ENCODE measurements at regions not wholly inside any gene's neighbourhood (a gene's known extent, or its start where the extent isn't known, plus 50 kb on each side); places are given as distances from the start of the nearest gene placed in this dataset.
"Not testable (repeated sequence)": the region's sequence is repeated elsewhere in the genome, so short reads cannot be mapped to it uniquely, and the experiment has no call there.

- DNase-seq = not testable (repeated sequence)
Measured at GRCh38 chr2:185524242-185524641, 214.4 kb upstream of the FSIP2 start.

DNA sequence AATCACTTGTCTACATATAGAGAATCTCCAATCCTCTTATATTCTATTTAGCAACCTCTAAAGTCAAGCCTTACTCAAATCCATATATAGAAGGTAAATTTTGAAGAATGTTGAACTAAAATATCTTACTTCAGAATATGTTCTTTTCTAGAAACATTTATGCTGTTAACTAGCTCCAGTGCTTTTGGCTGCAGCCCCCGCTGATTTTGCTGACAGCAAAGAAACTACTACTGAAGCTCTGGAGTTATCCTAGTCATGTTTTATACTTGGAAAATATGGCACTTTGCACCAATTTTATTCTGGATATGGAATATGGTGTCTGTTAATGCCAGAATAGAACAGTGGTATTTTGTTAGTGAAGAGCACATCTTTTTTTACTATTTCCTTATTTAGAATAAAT, 212.4 kb upstream of the FSIP2 start:
- DNase-seq = no peak

GRCh38 chr2:185531721-185532120, 206.9 kb upstream of the FSIP2 start:
- DNase-seq = no peak

- DNase-seq = no peak
Measured at GRCh38 chr2:185537689-185538088, 200.9 kb upstream of the FSIP2 start.

GRCh38 chr2:185567196-185567595, 171.4 kb upstream of the FSIP2 start:
- DNase-seq = no peak

DNA sequence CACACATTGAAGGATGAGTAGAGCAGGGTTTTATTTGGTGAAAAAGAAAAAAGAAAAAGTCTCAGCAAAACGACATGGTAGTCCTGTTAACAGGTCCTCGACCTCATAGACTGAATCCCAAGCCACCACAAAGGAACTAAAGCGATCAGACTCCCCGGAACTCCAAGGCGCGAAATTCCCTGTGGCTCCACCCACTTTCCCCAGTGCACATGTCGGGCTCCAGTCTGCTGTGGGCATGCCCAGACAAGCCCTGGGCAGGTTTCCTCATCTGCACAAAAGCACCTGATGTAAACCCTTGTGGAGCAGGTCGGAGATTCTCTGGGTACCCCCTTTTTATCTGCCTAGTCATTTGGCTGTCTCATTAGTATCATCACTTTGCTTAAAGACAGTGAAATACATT, 170.7 kb upstream of the FSIP2 start:
- no peak for DNase-seq

DNA sequence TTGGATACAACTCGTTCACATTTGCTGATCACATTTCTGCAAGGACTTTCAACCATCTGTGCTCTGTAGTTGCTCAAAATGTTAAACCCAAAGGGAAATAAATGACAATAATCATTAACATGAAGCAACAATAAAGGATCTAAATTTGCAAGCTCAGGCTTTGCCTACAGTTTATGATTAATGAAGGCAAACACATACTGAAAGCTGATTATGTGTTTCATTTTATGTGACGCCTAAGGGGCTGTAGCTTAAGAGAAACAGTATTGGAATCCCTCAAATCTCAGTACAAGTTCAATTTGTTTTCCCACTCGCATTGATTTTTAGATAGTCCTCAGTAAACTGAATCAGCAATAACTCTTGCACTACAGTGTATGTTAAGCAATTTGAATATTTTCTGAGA, 160.3 kb upstream of the FSIP2 start:
- DNase-seq = no peak

- DNase-seq = no peak
Measured at GRCh38 chr2:185583058-185583816, 155.4 kb upstream of the FSIP2 start.

DNA sequence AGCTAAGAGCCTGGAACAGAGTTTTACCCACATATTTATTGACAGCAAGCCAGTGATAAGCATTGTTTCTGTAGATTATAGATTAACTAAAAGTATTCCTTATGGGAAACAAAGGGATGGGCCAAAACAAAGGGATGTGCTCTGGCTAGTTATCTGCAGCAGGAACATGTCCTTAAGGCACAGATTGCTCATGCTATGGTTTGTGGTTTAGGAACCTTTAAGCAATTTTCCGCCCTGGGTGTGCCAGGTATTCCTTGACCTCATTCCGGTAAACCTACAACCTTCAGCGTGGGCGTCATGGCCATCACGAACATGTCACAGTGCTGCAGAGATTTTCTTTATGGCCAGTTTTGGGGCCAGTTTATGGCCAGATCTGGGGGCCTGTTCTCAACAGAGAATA, 153.4 kb upstream of the FSIP2 start:
- not testable (repeated sequence) for DNase-seq

GRCh38 chr2:185591276-185591675, 147.3 kb upstream of the FSIP2 start:
- DNase-seq = not testable (repeated sequence)

GRCh38 chr2:185607945-185608344, 130.7 kb upstream of the FSIP2 start:
- no peak for DNase-seq

- peak; percentile 2 for DNase-seq
Measured at GRCh38 chr2:185608799-185609198, 129.8 kb upstream of the FSIP2 start.

DNA sequence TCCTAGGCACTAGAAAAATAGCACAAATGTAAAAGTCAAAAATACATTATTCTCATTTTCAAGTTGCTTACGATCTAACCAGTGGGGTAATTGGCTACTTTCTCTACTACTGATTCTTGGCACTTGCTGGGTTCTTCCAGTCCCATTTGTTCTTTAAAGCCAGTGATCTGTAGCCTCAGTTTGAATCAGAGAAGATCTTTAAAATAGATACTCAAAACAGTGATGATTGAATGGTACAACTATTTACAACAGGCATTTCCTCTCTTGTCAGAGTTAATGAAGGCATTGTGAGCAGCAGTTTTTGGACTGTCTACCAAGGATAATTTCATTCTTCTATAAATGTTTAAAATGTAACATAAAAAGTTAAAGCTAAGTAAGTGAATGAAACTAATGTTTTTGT, 128.3 kb upstream of the FSIP2 start:
- DNase-seq = no peak

DNA sequence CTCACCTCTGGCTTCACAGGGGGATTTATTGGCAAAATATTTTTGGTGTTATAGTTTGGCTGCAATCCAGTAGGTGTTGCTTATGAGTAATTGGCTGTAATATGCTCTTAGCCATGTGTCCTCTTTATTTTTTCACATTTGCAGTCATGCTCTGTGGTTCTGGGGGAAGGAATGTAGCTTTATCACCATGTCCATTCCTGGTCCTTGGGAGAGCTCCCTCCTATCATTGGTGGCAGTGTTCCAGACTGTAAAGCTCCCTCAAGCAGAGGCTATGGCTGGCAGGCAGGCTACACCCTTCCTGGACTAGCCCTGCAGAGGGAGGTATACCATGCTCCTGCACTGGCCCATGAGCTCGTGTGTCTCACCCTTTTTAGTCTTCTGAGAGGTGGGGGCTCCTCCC, 120.0 kb upstream of the FSIP2 start:
- no peak for DNase-seq

GRCh38 chr2:185625604-185626003, 113.0 kb upstream of the FSIP2 start:
- no peak for DNase-seq

GRCh38 chr2:185628985-185629384, 109.6 kb upstream of the FSIP2 start:
- DNase-seq = no peak

DNA sequence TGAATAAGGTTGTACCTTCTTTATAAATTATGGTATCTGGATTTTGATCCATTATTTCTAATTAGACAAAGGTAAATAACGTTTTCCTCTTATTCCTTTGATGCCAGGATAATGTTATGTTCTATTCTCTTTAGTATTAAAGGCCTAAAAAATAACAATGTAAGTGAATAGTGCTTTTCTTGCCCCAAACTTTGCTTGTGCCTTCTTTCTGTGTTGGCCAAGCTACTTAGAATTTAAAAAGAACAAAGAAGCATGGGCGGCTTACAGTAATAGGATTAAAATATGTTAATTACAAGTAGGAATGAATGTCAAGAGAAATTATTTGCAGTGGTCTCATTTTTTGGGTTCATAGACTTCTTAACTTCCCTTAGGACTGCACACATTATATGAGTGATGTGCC, 105.0 kb upstream of the FSIP2 start:
- no peak for DNase-seq

- DNase-seq = no peak
Measured at GRCh38 chr2:185638771-185639170, 99.8 kb upstream of the FSIP2 start.

GRCh38 chr2:185640588-185640987, 98.0 kb upstream of the FSIP2 start:
- no peak for DNase-seq

DNA sequence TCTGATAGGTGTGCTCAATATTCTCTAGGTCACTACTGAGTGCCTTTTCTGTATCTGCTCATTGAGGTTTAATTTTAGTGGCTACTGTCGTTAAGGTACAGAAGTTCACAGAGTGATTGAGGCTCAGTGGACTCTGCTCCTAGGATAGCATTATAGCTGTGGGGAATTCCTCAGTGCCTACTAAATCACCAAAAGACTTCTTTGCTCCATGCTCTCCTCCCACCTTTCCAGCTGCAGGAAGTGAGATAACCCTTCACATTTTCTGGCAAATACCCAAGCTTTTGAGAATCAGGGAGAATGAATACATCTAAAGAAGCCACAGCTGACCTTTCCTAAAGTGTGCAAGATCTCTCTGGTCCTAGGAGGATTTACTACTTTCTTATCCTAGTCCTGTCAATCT, 95.2 kb upstream of the FSIP2 start:
- no peak for DNase-seq

- no peak for DNase-seq
Measured at GRCh38 chr2:185644828-185645227, 93.8 kb upstream of the FSIP2 start.

DNA sequence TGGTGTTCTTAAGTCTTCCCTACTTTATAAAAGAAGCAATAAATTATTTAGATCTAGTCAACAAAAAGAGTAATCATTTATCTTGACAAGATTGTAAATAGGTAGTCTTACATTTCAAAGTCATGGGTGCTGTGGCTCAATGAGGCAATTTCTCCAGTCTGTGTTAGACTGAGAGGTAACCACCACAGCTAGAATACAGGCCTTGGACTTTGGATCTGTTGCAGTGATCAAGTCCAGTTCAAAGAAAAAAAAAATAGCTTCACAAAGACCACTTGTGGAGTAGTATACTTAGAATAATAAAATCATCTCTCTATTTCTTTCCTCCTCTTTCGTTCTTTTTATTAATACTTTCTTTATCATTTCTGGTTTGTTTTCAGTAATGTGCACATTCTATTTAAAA, 93.1 kb upstream of the FSIP2 start:
- DNase-seq = no peak

DNA sequence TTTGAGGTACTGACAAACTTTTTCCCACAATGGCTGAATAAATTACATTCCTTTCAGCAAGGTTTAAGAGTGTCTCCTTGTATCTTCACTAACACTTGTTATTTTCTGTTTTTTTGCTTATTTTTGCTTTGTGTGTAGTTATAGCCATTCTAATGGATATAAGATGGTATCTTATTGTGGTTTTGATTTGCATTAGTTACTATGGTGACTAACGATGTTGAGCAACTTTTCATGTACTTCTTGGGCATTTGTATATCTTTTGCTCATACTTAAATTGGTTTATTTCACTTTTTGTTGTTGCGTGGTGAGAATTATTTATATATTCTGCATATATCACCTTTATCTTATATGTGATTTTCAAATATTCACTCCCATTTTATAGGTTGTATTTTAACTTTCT, 79.9 kb upstream of the FSIP2 start:
- DNase-seq = no peak

DNA sequence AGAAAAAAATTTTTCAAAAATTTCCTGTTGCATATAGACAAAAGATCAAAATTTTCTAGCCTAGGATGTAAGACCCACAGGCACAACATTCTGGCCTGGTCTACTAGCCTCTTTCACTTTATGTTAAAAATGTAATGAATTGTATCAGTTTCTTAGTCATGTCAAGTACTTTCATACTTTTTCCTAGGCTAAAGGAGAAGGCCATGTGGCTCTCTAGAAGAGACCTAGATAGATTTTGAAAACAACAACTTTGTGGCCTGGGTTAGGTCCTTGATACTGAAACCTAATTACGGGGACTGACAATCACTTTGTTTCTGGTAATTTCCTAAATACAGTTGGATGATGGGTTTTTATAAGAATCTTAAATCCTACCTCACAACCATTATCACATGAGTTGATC, 74.8 kb upstream of the FSIP2 start:
- no peak for DNase-seq

GRCh38 chr2:185664384-185664783, 74.2 kb upstream of the FSIP2 start:
- DNase-seq = no peak
